Activated CD4-positive, alpha-beta T cell treated with anti-CD3 and anti-CD28 coated beads for 24 hours (primary cell): ENCODE measurements at regions not wholly inside any gene's neighbourhood (a gene's known extent, or its start where the extent isn't known, plus 50 kb on each side); places are given as distances from the start of the nearest gene placed in this dataset.
"Not testable (repeated sequence)": the region's sequence is repeated elsewhere in the genome, so short reads cannot be mapped to it uniquely, and the experiment has no call there.

ENCODE experiments used
- DNase-seq, 2 donors: peaks; one replicate each; pipeline ENCODE4 v3.0.0-alpha.2; 2020; ENCODE audit warnings: low read depth in 2 of 2

DNA sequence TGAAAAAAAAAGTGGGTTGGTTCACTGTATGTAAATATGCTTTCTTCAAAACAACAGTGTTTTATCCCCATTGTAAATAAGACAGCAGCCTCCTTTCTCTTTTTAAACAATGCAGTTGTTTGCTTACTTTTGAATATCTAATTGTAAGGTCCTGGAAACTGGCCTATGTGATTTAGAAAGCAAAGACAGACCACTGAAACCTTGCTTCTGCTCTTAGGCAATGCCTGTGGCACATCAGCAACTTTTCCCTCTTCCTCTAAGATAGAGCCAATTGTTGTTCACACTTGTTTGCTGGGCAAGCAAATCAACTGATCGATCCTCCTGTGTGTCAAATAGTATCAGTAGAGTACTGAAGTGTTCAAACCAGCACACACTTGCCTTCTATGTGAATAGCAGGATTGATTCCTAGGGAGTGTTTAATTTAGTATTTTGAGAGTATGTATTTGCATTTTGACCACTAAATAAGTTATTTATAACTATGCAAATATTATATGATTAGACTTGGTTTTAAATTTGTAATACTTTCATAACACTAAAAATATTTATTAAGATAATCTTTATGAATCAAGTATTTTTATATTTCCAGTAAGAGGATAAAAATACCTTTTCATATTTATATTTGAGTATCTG, 55.4 kb upstream of the GRPR start:
- DNase-seq = no peak

DNA sequence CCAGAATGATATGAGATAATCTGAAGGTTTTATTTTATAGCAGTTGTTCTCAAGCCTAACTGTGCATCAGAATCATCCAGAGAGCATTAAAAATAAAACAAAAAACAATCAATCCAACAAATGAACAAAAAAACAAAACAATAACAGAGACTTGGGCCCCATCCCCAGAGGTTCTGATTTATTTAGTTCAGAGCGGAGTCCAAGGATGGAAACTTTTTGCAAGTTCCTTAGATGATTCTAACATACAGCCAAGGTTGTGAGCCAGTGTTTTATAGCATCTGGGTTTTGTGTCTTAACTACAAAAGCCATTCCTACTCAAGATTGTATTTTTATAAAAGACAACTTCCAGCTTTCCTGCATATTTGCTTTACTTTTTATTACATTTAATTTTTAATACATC, 59.4 kb upstream of the GRPR start:
- DNase-seq = no peak

DNA sequence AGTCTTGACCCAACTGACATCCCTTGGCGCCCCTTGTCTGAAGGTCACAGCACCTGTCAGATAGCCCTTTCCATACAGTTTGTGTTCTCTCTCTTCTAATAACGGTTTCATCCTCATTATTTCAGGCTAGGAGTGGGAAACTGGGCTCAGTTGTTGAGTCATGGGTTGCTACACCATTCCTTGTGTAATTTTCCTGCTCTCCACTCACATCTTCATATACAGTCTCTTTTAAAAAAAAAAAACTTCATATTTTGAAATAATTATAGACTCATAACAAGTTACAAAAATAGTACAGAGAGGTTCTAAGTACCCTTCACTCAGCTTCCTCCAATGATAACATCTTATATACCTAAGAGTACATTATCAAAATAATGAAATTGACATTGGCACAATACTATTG, 60.2 kb upstream of the GRPR start:
- DNase-seq = no peak

DNA sequence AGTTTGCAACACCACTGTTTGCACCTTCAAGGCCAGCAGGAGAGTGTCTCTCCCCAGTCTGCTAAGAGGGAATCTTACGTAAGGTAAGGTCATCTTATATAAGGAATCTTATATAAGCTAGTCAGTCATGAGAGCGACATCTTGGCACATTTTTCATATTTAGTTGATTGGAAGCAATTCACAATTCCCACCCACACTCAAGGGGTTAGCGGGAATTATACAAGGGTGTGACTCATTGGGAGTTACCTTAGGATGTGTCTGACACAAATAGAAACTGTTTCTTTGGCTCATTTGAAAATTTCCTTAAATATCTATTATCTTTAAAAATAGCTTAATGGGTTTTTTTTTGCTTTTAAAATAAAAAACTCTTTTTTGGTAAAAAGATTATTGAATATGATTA, 62.1 kb upstream of the GRPR start:
- no peak for DNase-seq

DNA sequence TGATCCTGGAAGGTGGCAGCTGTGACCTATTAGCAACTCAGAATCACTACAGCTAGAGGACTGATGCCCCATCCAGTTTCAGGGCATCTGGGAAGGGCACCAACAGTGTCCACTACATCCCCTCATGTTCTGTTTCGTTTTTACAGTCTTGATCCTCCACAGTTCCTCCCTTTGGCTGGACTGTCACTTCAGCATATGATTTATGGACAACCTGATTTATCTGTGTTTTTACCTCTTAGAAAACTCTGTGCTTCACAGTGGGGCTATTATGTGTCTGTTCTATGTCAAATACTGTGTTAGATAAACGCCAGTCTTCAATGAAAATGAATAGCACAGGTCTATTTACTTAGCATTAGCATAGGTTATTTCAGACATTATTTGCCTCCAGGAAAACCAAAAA, 63.1 kb upstream of the GRPR start:
- DNase-seq = no peak

DNA sequence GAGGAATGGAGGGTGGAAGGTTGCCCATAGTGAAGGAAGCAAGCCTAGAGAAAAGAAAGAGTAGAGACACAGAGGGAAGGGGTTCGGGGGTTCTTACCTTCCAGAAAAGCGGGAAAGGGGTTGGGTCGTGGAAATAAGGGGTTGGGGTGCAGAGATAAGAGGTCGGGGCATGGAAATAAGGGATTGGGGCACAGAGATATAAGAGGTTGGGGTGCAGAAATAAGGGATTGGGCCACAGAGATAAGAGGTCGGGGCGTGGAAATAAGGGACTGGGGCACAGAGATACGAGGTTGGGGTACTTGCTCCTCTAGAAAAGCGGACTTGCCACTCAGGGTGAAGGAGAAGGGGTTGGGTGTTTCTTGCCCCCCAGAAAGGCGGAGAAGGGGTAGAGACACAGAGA, 74.2 kb upstream of the GRPR start:
- DNase-seq = not testable (repeated sequence)

DNA sequence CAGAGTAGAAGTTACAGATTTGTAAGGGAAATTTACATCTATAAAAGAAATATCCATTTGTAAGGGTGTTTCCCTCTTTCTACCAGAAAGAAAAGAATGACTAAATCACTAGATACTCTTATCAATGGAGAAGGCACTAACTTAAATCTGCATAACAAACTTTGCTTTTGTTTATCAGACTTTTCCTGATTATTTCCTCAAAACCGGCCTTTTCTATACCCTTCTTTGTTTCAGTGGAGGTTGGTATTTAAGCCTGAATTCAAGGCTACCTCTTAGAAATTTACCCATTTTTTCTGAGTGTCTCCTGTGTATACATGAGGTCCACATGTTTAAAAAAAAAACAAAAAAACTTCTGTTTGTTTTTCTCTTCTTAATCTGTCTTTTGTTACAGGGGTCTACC, 80.4 kb upstream of the GRPR start:
- no peak for DNase-seq

DNA sequence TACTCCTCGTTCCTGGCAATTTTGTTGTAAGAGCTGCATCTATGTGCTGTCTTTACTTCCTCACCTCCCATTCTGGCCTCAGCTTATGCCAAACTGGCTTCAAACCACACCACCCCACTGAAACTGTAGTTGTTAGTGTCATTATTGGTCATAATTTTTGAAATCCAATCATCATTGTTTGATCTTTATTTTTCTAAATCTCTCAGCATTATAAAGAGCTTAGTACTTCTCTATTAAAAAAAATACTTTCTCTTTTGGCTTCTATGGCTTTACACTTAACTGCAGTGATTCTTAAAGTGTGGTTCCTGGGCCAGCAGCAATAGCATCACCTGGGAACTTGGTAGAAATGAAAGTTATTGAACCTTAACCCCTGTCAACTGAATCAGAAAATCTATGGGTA, 83.5 kb upstream of the GRPR start:
- DNase-seq = no peak

DNA sequence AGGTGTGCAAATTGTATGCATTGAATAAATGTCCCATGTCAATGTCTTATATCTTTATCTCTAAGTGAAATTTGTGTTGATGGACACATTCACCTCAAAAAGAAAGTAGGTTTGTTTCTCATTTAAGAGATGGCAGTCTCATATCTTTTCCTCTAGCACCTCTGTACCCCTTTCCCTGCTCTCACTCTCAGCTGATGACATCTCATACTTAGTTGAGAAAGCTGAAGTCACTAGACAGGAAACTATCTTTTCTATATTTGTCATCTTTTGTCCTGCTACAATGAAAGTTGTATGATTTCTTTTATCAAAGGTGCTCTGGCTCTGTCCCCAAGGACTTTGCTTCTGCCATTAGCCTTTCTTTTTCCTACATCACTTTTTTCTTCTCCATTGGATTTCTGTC, 84.0 kb upstream of the GRPR start:
- DNase-seq = no peak

DNA sequence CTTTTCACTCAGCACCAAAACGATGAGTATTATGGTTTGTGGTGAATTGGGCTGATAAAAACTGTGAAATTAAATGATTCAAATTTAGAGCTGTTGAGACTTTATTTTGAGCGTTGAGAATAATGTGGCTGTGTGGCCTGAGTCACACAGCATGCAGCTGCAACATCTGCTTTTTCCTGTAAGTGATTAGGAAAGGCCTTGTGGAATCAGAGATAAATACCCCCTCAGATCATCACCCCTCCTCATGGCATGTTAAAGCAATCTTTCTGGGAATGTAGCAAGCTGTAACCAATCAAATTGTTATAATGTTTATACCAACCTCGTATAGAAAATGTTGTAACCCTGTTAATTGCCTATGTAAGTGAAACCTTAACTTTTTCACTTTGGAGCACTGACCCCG, 90.0 kb upstream of the GRPR start:
- DNase-seq = no peak

DNA sequence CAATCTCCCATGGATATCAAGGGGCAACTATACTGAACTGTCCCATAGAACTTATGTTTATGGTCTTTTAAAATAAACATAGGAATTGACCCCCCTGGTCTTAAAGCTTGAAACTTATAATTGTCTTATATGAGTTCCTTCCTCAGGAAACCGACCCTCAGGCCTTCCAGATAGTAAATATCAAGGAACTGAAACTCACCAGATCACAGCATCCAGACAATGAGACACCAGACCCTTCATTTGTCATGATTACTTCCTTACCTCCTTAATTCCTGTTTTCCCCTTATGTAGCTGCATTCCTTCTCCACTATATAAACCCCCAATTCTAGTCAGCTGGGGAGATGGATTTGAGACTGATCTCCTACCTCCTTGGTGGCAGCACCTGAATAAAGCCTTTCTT, 94.8 kb upstream of the GRPR start:
- no peak for DNase-seq

DNA sequence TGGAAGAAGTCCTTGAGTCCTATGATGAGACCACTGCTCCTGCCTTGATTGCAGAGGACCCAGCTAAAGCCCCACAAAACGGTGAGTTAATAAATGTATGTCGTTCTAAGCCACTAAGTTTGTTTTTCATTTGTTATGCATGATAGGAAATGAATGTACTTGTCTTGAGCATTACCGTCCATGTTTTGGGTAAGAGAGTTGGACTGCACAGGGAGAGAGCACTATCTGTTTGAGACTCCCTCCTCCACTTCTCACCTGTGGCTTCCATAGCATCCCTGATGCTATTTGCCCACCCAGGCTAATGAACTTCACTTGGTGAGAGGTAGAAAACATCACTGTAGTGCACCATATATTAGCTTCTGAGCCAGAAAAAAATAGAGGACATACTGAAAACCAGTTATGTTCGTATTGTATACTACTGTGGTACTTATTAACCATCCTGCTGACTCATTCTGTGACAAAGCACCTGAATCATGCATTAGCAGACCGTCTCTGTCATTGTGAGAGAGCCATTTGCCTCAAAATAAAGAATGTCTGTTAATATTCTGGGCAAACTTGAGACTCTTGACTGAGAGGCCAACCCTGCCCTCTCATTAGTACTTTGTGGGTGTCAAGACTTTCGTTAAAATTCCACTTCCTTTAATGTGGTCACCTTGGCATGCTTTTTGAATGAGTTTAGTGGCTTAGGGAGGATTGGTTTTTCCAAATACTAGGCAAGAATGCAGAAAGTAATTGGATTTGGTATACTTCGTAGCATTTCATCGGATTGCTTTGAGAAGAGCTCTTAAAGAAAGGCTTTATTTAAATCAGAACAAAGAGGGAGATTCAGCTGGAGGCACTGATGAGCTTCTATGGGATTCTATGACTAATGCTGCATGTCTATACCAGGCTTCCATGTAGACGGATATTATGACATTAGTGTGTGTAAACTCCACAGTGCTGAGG, 99.3 kb upstream of the GRPR start:
- no peak for DNase-seq

DNA sequence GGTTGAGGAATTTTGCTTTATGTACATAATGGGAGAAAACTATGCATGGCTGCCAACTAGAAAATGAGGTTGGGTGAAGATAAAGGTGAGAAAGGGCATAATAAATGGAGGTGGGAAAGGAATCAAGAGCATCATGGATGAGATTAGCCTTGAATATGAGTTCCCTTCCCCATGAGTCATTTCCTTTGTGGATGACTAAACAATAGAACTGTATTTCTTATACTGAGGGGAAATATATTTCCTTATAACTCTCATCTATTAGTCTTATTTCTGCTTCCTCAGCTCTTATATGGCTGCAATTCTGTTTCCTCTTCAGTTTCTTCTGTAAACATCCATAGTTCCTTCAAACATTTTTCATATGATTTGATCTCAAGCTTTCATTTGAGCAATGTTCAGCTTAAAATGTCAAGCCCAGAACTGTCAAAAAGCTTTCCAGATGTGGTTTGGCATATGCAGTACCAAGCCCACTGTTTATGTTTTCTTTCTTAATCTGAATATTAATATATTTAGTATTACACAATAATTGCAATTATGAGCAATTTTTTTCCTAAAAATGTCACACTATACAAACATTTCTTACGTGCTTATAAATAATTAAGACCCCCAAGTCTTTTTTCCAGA, 100.7 kb upstream of the GRPR start:
- no peak for DNase-seq

DNA sequence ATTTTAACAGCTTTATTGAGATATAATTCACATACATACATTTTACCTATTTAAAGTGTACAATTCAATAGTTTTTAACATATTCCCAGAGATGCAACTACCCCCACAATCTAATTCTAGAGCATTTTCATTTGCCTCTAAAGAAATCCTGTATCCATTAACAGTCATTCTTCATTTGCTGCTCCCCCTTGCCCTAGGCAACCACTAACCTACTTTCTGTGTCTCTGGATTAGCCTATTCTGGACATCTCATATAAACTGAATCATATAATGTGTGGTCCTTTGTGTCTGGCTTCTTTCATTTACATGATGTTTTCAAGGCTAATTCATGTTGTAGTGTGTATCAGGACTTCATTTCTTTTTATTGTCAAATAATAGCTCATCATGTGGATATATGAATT, 105.1 kb upstream of the GRPR start:
- no peak for DNase-seq

DNA sequence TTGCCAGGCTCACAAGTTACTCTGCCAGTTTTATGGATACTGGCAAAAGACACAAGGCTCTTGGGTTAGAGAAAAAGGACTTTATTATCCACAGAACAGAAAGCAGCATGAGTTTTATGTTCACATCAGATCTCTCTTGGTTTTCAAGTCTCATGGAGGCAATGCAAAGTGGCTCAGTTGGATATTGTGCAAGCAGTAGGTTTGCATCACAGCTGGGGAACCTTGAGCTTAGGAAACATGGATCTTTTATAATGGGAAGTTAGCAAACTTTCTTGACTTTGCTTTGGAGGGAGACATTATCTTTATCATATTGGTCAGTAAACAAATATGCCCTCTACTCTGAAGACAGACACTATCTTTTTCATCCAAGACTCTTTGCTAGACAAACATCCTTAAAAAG, 109.2 kb upstream of the GRPR start:
- no peak for DNase-seq

DNA sequence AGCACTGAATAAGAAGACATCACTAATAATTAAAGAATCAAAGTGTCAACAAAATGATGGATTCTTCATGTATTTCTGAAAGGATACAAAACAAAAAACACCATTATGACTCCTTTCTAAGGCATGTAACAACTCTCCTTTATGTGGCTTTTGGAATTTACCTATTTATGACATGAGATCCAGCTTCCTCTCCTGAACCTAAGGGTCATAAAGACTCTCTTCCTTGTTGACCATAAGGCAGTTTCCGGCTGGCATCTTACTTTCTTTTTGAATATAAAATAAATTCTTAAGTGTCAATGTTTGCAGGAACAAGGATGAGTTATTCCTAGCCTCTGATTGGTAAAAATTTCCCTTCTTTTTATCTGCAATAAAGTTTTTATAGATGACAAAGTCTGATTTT, 111.1 kb upstream of the GRPR start:
- no peak for DNase-seq

DNA sequence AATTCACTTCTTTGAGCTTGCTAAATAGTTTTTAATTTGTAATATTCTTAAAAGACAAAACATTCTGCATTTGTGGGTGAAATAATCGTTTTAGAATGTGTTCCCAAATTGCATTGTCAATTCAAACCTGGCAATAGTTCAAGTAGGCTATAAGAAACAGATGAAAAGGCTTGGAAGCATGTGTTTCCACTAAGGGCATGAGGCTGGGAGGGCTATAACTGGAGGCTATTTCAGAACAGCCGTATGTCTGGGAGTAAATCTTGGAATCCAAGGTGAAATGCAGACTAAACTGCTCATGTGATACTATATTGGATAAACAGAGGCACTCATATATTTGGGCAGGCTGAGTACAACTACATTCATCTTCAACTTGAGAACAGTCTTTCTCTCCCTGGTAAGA, 117.4 kb upstream of the GRPR start:
- no peak for DNase-seq

DNA sequence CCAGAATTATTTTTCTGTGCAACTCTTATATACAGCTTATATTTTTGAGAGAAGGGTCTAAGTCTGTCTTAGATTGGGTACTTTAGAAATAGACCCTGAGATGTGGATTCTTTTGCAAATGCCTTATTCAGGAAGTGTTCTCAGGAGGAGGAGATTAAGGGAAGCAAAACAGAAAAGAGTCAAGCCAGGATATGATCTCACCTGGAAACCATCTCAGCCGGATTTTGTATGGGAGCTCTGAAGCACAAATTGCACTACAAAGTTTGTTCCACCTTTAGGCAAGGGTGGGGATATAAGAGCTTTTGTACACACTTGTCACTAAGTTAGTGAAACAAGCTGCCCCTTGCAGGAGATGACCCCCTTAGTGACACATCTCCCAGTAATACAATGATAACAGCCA, 121.2 kb upstream of the GRPR start:
- DNase-seq = no peak

DNA sequence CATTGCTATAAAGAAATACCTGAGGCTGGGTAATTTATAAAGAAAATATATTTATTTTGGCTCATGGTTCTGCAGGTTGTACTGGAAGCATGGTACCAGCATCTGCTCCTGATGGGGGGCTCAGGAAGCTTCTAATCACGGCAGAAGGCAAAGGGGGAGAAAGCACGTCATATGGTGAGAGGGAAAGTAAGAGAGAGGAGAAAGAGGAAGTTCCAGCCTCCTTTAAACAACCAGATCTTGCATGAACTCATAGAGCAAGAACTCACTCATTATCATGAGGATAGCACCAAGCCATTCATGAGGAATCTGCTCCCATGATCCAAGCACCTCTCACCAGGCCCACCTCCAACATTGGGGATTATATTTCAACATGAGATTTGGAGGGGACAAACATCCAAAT, 125.0 kb upstream of the GRPR start:
- no peak for DNase-seq

DNA sequence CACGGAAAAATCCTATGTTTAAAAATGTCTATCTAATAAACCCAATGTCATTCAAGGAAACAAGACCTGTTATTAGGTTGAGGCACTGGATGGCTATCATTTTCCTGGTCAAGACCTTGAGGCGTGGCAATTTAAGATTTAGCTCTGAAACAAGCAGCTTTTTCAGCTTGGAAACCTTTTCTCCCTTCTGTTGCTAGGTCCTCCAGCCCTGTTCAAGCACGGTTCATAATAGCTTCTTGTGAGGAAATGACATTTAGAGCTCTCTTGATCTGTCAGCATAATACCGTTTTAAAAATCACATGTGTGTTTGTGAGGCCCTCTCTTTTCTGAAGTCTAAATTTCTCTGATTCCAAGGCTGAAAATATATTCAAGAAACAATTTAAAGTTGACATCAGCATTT, 133.6 kb upstream of the GRPR start:
- DNase-seq = no peak

DNA sequence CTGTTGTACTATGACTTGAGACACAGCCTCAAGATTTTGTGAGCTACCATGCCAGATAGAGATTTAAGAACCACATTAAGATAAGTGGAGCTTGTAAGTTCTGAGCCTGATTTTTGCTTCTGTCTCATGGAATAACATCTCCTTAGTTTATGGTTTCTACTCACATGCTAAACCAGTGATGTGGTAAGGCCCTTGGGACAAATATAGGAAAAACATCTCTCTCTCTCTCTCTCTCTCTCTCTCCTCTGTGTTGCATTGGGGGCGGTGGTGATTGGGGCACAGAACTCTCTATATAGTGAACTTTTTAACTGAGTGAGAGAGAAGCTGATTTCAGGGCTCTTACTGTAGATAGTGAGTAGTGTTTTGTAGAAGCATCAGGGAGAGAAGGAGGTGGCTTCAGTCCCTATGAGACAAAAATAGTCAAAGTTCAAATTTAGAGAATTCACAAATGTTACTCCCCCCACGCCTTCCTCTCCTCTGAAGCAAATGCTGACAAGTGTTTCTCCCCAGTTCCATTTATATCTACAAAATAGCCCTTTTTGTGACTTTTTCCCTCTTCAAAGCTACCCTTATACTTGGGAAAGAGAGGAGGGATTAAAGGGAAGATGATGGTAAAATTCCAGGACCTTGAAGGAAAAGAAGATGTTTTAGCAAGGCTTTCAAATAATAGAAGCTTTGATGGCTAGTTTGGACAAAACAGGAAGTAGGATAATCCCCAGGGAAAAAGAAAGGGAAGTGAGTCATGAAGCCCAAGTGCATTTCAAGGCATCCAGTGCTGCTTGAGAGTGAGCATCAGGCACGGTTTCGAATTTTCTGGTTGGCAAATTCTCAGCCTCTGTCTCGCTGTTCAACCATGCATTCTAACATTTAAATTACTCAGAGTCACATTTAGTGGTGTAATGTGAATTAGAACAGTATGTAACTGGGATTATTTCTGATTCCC, 134.3 kb upstream of the AP1S2 start:
- no peak for DNase-seq

DNA sequence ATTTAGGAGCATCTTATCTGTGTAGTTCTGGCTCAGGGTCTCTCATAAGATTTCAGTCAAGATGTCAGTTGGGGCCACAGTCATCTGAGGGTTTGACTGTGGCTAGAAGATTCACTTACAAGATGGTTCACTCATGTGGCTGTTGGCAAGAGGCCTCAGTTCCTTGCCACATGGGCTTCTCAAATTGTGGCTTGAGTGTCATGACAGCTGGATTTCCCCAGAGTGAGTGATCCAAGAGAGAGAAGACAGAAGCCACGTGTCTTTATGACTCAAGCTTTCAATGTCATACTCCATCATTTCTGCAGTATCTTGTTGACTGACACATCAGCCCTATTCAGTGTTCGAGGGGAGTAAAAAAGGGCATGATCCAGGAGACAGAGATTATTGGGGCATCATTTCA, 131.3 kb upstream of the AP1S2 start:
- DNase-seq = peak in 1 of 2 donors; percentile 11
